Tibial nerve (tissue), 4 donors: ENCODE measurements at regions not wholly inside any gene's neighbourhood (a gene's known extent, or its start where the extent isn't known, plus 50 kb on each side); places are given as distances from the start of the nearest gene placed in this dataset.

Experiments used
- EP300 ChIP-seq, 2 donors: sonication (generic); formaldehyde crosslinking; IDR thresholded peaks; one replicate each; pipeline ENCODE4 v1.6.1; 2017; ENCODE audit warnings: antibody characterized with exemption in 2 of 2, mild to moderate bottlenecking in 1 of 2
- POLR2A ChIP-seq, 2 donors: fragments of 450-650 bp; IDR thresholded peaks; one replicate each; pipeline ENCODE4 v1.6.1; 2017; ENCODE audit warnings: antibody characterized with exemption in 2 of 2, mild to moderate bottlenecking in 2 of 2, moderate library complexity in 2 of 2
- TF ChIP-seq, protein P1 (sequence below), 5 experiments: fragments of 200-600 bp in 3 of 5; fragments of 450-650 bp in 2 of 5; sonication (generic) in 3 of 5; IDR thresholded peaks; one replicate each; pipeline ENCODE4 v1.5.1; 2016 to 2019; ENCODE audit warnings: antibody characterized with exemption in 5 of 5, mild to moderate bottlenecking in 3 of 5, moderate library complexity in 2 of 5

DNA sequence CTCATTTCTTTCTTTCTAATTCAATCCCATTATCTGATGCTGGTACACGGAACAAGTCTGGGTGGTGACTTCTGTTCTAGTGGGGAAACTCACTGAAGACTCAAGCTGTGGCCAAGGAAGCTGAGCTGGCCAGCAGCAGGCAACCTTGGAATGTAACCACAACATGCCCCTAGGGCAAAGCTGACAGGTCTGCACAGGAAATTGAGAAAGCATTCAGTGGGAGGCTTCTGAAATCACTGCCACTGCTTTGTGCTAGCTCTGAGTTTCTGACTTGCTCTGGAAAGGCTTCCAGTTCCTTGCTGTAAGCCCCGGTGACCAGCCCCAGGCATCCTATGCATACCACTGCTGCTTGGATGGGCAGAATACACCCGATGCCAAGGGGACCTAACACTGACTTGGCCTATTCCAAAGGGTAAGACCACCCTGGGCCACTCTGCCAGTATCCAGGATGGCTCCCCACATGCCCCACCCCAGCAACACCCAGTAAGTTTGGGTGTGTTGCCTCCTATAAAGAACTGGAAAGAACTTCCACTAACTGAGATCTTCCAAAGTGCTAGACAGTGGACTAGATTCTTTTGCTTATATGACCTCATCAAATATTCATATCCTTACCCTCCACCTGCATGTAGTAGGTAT is 84.5 kb upstream of the CDKN3 start:
- TF ChIP-seq POLR2A (IDR thresholded peaks at IDR 0.05) (no peak), EP300 (IDR thresholded peaks at IDR 0.05) (peak in 1 of 2 donors; percentile 21)
- TF ChIP-seq, protein P1, sequence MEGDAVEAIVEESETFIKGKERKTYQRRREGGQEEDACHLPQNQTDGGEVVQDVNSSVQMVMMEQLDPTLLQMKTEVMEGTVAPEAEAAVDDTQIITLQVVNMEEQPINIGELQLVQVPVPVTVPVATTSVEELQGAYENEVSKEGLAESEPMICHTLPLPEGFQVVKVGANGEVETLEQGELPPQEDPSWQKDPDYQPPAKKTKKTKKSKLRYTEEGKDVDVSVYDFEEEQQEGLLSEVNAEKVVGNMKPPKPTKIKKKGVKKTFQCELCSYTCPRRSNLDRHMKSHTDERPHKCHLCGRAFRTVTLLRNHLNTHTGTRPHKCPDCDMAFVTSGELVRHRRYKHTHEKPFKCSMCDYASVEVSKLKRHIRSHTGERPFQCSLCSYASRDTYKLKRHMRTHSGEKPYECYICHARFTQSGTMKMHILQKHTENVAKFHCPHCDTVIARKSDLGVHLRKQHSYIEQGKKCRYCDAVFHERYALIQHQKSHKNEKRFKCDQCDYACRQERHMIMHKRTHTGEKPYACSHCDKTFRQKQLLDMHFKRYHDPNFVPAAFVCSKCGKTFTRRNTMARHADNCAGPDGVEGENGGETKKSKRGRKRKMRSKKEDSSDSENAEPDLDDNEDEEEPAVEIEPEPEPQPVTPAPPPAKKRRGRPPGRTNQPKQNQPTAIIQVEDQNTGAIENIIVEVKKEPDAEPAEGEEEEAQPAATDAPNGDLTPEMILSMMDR (IDR thresholded peaks at IDR 0.05): no peak
